Activated T-helper 2 cell treated with anti-CD3 and anti-CD28 coated beads, Interferon-gamma antibody, Interleukin-2, Interleukin-4, amounts not matched to agents 10 μg/mL and 5 μg/mL and 100 μg/mL, durations not matched to agents 14 hours and 24 hours and 36 hours (primary cell): ENCODE measurements at regions not wholly inside any gene's neighbourhood (a gene's known extent, or its start where the extent isn't known, plus 50 kb on each side); places are given as distances from the start of the nearest gene placed in this dataset.

ENCODE experiments used
- DNase-seq: peaks from one replicate; pipeline ENCODE4 v3.0.0; 2021; ENCODE audit warnings: low spot score
- H3K27ac Mint-ChIP-seq: one replicate; pipeline ENCODE4 v1.8.0; 2021; ENCODE audit warnings: mixed read lengths
- H3K27me3 Mint-ChIP-seq: one replicate; pipeline ENCODE4 v1.8.0; 2021; ENCODE audit warnings: low read depth, mixed read lengths
- H3K36me3 Mint-ChIP-seq: one replicate; pipeline ENCODE4 v1.8.0; 2021; ENCODE audit warnings: low read depth, mixed read lengths
- H3K4me1 Mint-ChIP-seq: one replicate; pipeline ENCODE4 v1.8.0; 2021; ENCODE audit warnings: low read depth, mixed read lengths
- H3K4me3 Mint-ChIP-seq: one replicate; pipeline ENCODE4 v1.8.0; 2021; ENCODE audit warnings: low read depth, mild to moderate bottlenecking, moderate library complexity, mixed read lengths
- H3K9me3 Mint-ChIP-seq: one replicate; pipeline ENCODE4 v1.8.0; 2021; ENCODE audit warnings: mixed read lengths
- intact Hi-C: fragments of 100-400 bp; cut with micrococcal nuclease; formaldehyde crosslinking; loops from one replicate; pipeline ENCODE4 v1.15.1; 2023

DNA sequence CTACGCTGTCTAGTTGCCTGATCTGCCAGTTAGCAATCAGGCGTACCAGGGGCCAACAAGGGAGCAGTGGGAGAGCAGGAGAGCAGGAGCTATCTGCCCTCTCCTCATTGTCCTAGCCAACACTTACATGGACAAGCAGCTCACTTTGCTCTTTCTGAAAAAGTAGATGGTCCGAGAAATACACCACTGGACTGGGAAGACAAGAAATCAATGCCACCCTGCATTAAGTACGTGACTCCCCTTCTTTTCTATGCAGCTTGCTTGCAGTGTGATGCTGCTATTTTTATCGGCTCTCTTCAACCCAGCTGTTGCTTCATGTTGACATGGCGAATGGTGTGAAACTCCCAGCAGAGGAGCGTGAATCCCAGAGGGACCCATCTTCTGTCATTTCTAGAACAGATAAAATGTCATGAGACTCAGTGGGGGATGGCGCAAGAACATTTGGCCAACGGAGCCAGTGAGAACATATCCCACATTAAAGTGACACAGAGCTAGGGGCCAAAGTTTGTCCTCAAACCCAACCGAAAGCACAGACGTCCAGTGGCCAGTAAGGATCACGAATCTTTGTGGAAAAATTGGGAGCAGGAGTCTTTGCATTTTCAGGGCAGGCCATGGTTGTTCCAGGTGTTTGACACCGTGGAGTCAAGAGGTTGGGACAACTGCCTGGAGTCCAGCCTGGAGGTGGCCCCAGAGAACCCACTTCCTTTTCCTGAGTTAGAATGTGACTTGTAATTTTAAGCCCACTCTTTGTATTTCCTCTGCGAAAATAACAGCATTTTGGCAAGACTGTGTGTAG, 53.7 kb upstream of the MEF2A start:
- DNase-seq: no peak
- Mint-ChIP-seq H3K27ac (no peak overlapping the region), H3K27me3 (no peaks in the 10 kb centered on the region), H3K9me3 (peaks cover 3% of the 10 kb centered on the region), H3K4me3 (no peak overlapping the region), H3K36me3 (no peaks in the 10 kb centered on the region), H3K4me1 (peaks cover 40% of the 10 kb centered on the region)
- intact Hi-C loops: no loop called here

DNA sequence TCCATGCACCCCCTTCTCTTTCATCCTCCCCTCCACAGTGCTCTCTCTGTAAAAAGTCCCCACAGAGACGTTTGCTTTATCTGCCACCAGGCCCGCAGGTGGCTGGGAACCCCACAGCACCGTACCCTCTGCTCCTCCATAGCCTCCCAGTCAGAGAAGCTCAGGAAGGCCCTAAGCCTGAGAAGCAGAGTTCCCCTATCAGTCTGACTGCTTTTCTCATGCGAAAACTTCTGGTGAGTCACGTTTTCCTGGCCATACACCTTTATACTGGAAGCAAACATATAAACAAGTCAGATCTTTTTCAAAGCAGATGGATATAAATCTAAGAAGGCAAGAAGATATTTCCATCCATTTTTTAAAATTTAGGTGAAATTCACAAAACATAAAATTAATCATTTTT, 51.5 kb upstream of the MEF2A start:
- Mint-ChIP-seq H3K4me3 (no peak overlapping the region), H3K27ac (no peak overlapping the region), H3K27me3 (peaks cover 2% of the 10 kb centered on the region), H3K4me1 (peaks cover 32% of the 10 kb centered on the region), H3K36me3 (no peaks in the 10 kb centered on the region), H3K9me3 (peaks cover 3% of the 10 kb centered on the region)
- no peak for DNase-seq
- intact Hi-C loops: no loop called here
